HG03432 (cell line): ENCODE measurements at regions not wholly inside any gene's neighbourhood (a gene's known extent, or its start where the extent isn't known, plus 50 kb on each side); places are given as distances from the start of the nearest gene placed in this dataset.
"Not testable (repeated sequence)": the region's sequence is repeated elsewhere in the genome, so short reads cannot be mapped to it uniquely, and the experiment has no call there.

Experiments used
- ATAC-seq: cut with Tn5 transposase; IDR thresholded peaks from one replicate; pipeline ENCODE4 v1.9.1; 2021; ENCODE audit warnings: mild to moderate bottlenecking, moderate library complexity; ENCODE audit not compliant: unreplicated experiment

DNA sequence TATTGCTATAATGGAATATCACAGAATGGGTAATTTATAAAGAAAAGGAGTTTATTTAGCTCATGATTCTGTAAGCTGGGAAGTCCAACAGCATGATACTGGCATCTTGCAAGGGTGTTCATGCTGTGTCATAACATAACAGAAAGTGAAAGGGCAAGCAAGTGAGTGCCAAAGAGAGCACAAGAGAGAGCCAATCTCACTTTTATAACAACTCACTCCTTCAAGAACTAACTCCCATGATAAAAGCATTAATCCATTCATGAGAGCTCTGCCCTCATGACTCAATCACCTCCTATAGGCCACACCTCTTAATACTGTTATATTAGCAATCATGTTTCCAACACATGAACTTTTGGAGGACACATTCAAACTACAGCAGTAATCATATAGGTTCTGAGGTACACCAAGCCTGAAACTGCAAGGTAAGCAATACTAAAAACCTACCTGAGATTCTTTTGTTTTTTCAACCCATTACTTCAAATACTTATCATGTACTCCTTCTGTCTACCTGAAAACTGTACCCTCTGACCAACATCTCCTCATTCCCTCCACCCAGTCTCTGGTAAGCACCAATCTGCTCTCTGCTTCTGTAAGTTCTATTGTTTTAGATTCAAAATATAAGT, 219.7 kb downstream of the MTERF1 start:
- peak; percentile 58 for ATAC-seq

DNA sequence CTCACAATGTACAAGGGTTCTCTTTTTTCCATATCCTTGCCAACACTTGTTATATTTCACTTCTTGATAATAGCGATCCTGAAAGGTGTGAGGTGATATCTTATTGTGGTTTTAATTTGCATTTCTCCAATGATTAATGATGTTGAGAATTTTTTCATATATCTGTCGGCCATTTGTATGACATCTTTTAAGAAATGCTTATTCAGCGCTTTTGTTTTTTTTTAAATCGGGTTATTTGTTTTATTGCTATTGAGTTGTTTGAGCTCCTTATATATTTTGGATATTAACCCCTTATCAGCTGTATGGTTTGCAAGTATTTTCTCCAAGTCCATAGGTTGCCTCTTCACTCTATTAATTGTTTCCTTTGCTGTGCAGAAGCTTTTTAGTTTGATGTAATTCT, 218.8 kb downstream of the MTERF1 start:
- ATAC-seq, result no peak

DNA sequence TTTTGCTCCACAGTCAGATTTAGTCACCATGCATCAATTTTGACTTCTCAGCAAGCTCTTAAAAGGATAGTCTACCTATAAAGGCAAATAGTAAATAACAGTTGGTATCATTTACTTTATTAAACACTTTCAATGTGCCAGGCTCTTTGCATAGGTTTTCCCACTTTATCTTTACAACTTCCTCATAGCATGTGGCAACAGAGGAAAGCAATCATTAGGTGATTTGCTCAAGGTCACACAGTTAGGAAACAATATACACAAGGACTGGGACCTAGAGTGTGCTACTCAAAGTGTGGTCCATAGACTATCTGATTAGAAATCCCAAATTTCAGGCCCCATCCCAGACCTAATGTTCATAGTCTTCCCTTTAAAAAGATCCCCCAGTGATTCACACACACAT, 212.3 kb downstream of the MTERF1 start:
- no peak for ATAC-seq

- ATAC-seq, result no peak
Measured at GRCh38 chr7:91671245-91671644, 209.3 kb downstream of the MTERF1 start.

- no peak for ATAC-seq
Measured at GRCh38 chr7:91674470-91674869, 206.0 kb downstream of the MTERF1 start.

GRCh38 chr7:91681718-91682117, 198.8 kb downstream of the MTERF1 start:
- no peak for ATAC-seq

DNA sequence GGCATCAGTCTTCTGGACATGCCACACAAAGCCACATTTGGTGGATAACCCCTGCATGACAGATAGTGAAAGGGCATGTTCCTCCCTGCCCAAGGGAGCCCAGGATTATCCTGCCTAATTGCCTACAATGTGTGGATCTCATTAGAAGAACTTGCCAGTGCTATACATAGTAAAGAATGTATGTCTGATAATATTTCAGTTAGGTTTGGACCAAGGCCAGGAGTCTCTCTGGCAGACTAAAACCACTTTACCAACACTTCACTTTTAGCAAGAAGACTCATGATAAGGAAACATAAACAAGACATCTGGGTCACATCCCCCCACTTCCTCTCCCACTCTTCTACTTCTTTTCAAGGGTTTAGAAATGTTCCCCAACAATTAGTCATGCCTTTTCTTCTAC, 196.7 kb downstream of the MTERF1 start:
- ATAC-seq, result no peak

- no peak for ATAC-seq
Measured at GRCh38 chr7:91685544-91685943, 195.0 kb downstream of the MTERF1 start.

DNA sequence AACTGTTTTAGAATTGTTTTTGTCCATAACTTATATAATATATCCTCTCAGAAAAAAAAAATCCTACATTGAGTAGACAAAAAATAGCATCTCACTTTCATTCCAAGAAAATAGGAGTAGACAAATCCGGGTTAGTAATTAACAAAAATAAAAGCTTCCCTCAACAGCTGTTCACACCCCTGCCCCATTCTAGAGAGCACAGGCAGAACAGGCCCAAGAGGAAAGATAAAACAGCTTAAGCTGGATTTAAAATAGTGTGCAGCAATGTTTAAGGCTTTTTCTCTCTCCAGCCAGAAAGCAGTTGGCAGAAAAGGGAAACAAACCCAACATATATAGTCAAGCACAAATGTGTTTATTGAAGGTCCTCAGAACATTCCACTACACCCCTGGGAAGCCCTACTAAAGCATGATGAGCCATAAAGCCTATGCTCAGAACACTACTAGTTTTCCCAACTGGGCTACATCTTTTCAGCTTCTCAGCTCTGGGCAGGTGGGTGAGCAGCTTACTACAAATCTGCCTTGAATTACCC, 189.9 kb downstream of the MTERF1 start:
- no peak for ATAC-seq

DNA sequence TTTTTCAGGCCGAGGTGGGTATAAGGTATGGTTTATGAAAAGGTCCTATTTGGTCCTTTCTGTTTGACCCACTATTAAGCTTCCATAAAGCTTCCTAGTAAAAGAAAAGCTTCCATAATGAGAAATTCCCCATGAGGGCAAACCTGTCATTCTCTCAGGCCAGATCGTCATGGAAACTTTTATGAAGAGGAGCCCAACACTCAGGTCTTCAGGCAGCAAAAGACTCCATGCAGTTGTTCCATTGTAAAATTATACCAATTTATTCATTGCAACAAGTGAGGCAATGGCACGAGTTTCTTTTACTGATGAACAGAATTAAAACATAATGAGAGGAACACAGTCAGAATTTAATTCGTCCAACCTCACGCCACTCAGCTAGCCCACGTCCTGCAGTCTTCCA, 188.6 kb downstream of the MTERF1 start:
- ATAC-seq, result no peak

GRCh38 chr7:91692800-91693199, 187.7 kb downstream of the MTERF1 start:
- ATAC-seq, result no peak

- no peak for ATAC-seq
Measured at GRCh38 chr7:91694351-91694841, 186.1 kb downstream of the MTERF1 start.

DNA sequence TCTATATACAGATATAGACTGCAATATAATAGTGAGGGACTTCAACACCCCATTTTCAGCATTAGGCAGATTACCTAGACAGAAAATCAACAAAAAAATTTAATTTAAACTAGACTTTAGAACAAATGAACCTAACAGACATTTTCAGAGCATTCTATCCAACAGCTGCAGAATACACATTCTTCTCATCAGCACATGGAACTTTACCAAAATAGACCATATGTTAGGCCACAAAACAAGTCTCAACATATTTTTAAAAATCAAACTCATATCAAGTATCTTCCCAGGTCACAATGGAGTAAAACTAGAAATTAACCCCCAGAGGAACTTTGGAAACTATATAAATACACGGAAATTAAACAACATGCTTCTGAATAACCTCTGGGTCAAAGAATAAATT, 169.6 kb downstream of the MTERF1 start:
- no peak for ATAC-seq

DNA sequence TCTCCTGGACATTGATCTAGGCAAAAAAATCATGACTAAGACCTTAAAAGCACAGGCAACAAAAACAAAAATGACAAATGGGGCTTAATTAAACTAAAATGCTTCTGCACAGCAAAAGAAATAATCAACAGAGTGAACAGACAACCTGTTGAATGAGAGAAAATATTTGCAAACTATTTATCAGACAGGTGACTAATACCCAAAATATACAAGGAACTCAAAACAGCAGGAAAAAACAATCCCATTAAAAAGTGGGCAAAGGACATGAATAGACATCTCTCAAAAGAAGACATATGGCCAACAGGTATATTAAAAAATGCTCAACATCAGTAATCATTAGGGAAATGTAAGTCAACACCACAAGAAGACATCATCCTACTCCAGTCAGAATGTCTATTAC, 166.8 kb downstream of the MTERF1 start:
- ATAC-seq, result no peak

DNA sequence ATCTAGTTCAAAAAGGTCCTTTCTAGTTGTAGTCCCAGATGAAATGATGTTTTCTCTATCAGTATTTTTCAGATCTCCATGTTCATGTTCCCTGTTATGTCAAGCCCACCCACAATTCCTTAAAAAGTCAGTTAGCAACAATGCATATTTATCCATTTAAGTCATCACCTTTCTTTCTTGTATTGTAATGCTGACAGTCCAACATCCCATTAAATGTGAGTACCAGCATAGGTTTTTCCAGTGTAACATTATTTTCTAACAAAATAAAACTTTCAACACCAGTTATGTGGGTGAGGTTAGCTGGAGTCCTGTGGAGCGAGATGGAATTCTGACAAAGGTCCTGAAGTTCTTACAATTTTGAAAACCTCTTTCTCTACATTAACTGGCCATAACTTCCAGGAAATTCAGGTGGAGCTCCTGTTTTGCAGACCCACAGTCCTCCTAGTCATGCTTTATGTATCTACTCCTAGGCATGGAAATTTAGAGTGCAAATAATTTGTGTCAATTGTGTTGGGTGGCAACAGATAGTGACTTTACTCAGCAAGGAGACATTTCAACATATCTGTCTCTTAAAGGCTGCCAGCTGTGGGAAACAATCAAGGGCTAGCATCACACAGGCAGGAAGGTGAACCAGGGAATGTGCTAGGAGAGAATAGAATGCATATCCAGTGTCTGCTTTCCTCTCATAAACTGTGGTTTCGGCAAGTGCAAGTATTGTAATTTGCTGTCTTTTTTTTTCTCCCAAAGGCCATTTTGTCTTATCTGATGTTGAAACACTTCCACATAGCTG, 162.6 kb downstream of the MTERF1 start:
- no peak for ATAC-seq

- ATAC-seq, result no peak
Measured at GRCh38 chr7:91719008-91719407, 161.5 kb downstream of the MTERF1 start.

DNA sequence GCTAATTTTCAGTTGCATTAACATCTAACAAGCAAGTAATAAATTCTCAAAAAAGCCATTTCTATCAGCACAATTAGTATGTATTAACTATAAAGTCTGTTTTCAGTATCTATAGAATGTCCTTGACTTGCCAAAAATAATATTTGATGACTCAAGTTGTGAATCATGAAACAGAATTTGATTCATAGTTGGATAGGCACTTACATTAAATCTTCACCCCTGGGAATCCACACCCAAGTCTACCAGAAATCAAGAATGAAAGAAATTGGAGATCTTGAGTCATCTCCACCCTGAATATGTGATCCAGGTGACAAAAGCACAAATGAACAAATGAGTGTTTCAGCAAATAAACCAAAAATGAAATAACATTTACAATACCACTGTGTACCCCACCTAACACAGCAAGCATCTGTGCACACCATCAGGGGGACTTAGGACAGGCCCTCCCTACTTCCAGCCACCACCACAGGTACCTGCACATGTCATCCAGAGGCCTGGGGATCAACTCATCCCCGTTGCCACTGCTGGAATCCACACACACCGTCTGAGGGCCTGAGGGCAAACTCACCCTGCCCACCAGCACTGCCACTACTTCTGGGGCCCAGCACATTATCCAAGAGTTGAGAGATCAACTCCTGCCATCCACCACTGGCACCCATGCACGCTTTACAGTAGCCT, 160.1 kb downstream of the MTERF1 start:
- ATAC-seq, result no peak

DNA sequence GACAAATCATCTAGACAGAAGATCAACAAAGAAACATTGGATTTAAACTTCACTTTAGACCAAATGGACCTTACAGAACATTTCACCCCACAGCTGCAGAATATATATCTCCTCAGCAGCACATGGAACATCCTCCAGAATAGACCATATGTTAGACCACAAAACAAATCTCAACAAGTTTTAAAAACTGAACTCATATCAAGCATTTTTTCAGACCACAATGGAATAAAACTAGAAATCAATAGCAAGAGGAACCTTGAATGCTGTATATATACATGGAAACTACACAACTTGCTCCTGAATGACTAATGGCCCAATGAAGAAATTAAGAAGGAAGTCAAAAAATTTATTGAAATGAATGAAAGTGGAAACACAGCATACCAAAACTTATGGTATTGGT, 157.7 kb downstream of the MTERF1 start:
- no peak for ATAC-seq

GRCh38 chr7:91729046-91729445, 151.5 kb downstream of the MTERF1 start:
- ATAC-seq, result not testable (repeated sequence)

GRCh38 chr7:91731976-91732375, 148.5 kb downstream of the MTERF1 start:
- ATAC-seq, result no peak

DNA sequence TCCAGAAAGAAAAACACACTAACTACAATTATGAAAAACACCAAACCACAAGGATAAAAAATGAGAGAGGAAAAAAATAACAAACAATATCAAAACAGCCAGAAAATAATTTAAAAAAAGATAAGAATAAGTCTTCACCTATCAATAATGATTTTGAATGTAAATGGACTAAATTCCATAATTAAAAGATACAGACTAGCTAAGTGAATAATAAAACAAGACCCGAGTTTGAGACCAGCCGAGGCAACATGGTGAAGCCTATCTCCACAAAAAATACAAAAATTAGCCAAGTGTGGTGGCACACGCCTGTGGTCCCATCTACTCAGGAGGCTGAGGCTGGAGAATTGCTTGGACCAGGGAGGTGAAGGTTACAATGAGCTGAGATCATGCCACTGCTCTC, 131.1 kb downstream of the MTERF1 start:
- ATAC-seq, result no peak

DNA sequence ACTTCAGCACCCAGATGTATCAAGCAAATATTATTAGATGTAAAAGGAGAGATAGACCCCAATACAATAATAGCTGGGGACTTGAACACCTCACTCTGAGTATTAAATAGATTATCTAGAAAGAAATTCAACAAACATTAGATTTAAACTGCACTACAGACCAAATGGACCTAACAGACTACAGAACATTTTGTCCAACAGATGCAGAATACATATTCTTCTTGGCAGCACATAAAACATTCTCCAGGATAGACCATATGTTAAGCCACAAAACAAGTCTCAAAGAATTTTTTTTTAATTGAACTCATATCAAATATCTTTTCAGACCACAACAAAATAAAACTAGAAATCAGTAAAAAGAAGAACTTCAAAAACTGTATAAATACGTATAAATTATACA, 130.4 kb downstream of the MTERF1 start:
- ATAC-seq, result no peak
